ENCODE measurements at regions not wholly inside any gene's neighbourhood (a gene's known extent, or its start where the extent isn't known, plus 50 kb on each side); places are given as distances from the start of the nearest gene placed in this dataset.

GRCh38 chr6:14578994-14579393 lies 461.4 kb downstream of the CD83 start:
- Mint-ChIP-seq H3K4me3 (no peak overlapping the region), H3K36me3 (ENCODE audit: low read depth) (no peaks in the 10 kb centered on the region), H3K27me3 (ENCODE audit: insufficient read depth, low read depth, poor library complexity) (no peaks in the 10 kb centered on the region), H3K27ac (no peak overlapping the region; the same call in 1 of the 2 replicates), H3K4me1 (no peaks in the 10 kb centered on the region), H3K9me3 (no peaks in the 10 kb centered on the region)
- no peak overlapping the region for H2AFZ ChIP-seq
- H3K36me3 ChIP-seq (ENCODE audit: insufficient read depth) = no peaks in the 10 kb centered on the region
- H3K79me2 ChIP-seq (replicated peaks; ENCODE audit: insufficient read depth) = no peaks in the 10 kb centered on the region
- no peaks in the 10 kb centered on the region for H4K20me1 ChIP-seq (replicated peaks; ENCODE audit: insufficient read depth)
- H3K9me2 ChIP-seq (ENCODE audit: insufficient read depth) = peaks cover 9% of the 10 kb centered on the region
- no peaks in the 10 kb centered on the region for H3F3A ChIP-seq (replicated peaks; ENCODE audit: low read depth)
- H3K4me2 ChIP-seq = no peak overlapping the region
- H3K27ac ChIP-seq (ENCODE audit: low read depth) = no peak overlapping the region
- DNase-seq (ENCODE audit: low spot score) = no peak
- no peaks in the 10 kb centered on the region for H3K4me1 ChIP-seq (ENCODE audit: insufficient read depth)
- TF ChIP-seq CTCF (conservative IDR thresholded peaks at IDR 0.05; ENCODE audit: low read depth in 2 of 2) (no peak), EZH2 (IDR thresholded peaks at IDR 0.05; ENCODE audit: low read depth, unreplicated experiment) (no peak), REST (IDR thresholded peaks at IDR 0.05; ENCODE audit: unreplicated experiment) (peak; percentile 12), CREB1 (CRISPR knock-in tag; IDR thresholded peaks at IDR 0.05; ENCODE audit: low read depth) (no peak)
- no peak for ATAC-seq
- no peaks in the 10 kb centered on the region for H3K27me3 ChIP-seq (ENCODE audit: insufficient read depth)
- no peak overlapping the region for H3K4me3 ChIP-seq

GRCh38 chr6:14582749-14583148 lies 465.2 kb downstream of the CD83 start:
- Mint-ChIP-seq H3K9me3 (no peaks in the 10 kb centered on the region), H3K27me3 (ENCODE audit: insufficient read depth, low read depth, poor library complexity) (no peaks in the 10 kb centered on the region), H3K4me3 (no peak overlapping the region), H3K27ac (no peak overlapping the region), H3K4me1 (no peaks in the 10 kb centered on the region), H3K36me3 (ENCODE audit: low read depth) (no peaks in the 10 kb centered on the region)
- H3K9me2 ChIP-seq (ENCODE audit: insufficient read depth) = peaks cover 12% of the 10 kb centered on the region
- DNase-seq (ENCODE audit: low spot score) = no peak
- no peaks in the 10 kb centered on the region for H4K20me1 ChIP-seq (replicated peaks; ENCODE audit: insufficient read depth)
- no peak for ATAC-seq
- no peak overlapping the region for H3K4me3 ChIP-seq
- no peak overlapping the region for H3K27ac ChIP-seq (ENCODE audit: low read depth)
- no peaks in the 10 kb centered on the region for H3K79me2 ChIP-seq (replicated peaks; ENCODE audit: insufficient read depth)
- H3F3A ChIP-seq (replicated peaks; ENCODE audit: low read depth) = no peaks in the 10 kb centered on the region
- H3K36me3 ChIP-seq (ENCODE audit: insufficient read depth) = no peaks in the 10 kb centered on the region
- no peaks in the 10 kb centered on the region for H3K4me1 ChIP-seq (ENCODE audit: insufficient read depth)
- no peaks in the 10 kb centered on the region for H3K27me3 ChIP-seq (ENCODE audit: insufficient read depth)
- no peak overlapping the region for H3K4me2 ChIP-seq
- no peak overlapping the region for H2AFZ ChIP-seq
- TF ChIP-seq ZNF114 (CRISPR knock-in tag; IDR thresholded peaks at IDR 0.05) = no peak
- TF ChIP-seq ZNF331 (CRISPR knock-in tag; IDR thresholded peaks at IDR 0.05; ENCODE audit: low read depth) = no peak
- TF ChIP-seq JUNB (IDR thresholded peaks at IDR 0.05; ENCODE audit: unreplicated experiment) = no peak
- no peak for TF ChIP-seq ZNF462 (CRISPR knock-in tag; IDR thresholded peaks at IDR 0.05)
- no peak for TF ChIP-seq ETS1 (IDR thresholded peaks at IDR 0.05)
- TF ChIP-seq STAT1 (IDR thresholded peaks at IDR 0.05; ENCODE audit: unreplicated experiment) = no peak
- no peak for TF ChIP-seq NANOG (IDR thresholded peaks at IDR 0.05; ENCODE audit: borderline replicate concordance)
